ENCODE measurements at regions not wholly inside any gene's neighbourhood (a gene's known extent, or its start where the extent isn't known, plus 50 kb on each side); places are given as distances from the start of the nearest gene placed in this dataset.
"Not testable (repeated sequence)": the region's sequence is repeated elsewhere in the genome, so short reads cannot be mapped to it uniquely, and the experiment has no call there.

- not testable (repeated sequence) for DNase-seq (ENCODE audit: low spot score)
These were observed 145.8 kb downstream of the BCL2L11 start for GRCh38 chr2:111266556-111266955.

GRCh38 chr2:111267038-111267437 is 146.3 kb downstream of the BCL2L11 start:
- H3K27me3 Mint-ChIP-seq (ENCODE audit: low read depth); H3K27ac Mint-ChIP-seq (ENCODE audit: unreplicated experiment); H3K4me1 Mint-ChIP-seq (ENCODE audit: low read depth); H3K36me3 Mint-ChIP-seq (ENCODE audit: low read depth); H3K9me3 Mint-ChIP-seq (ENCODE audit: low read depth); H3K4me3 Mint-ChIP-seq (ENCODE audit: unreplicated experiment); DNase-seq (ENCODE audit: low spot score): not testable (repeated sequence)

More at GRCh38 chr2:111266556-111266955, 145.8 kb downstream of the BCL2L11 start:
- not testable (repeated sequence) for H3K27me3 Mint-ChIP-seq (ENCODE audit: low read depth); H3K27ac Mint-ChIP-seq (ENCODE audit: unreplicated experiment); H3K36me3 Mint-ChIP-seq (ENCODE audit: low read depth); H3K4me1 Mint-ChIP-seq (ENCODE audit: low read depth); H3K9me3 Mint-ChIP-seq (ENCODE audit: low read depth); H3K4me3 Mint-ChIP-seq (ENCODE audit: unreplicated experiment)

- H3K4me1 Mint-ChIP-seq (ENCODE audit: low read depth); H3K27me3 Mint-ChIP-seq (ENCODE audit: low read depth); H3K9me3 Mint-ChIP-seq (ENCODE audit: low read depth); DNase-seq (ENCODE audit: low spot score); H3K36me3 Mint-ChIP-seq (ENCODE audit: low read depth); H3K4me3 Mint-ChIP-seq (ENCODE audit: unreplicated experiment); H3K27ac Mint-ChIP-seq (ENCODE audit: unreplicated experiment): not testable (repeated sequence)
These were observed 149.1 kb downstream of the BCL2L11 start for GRCh38 chr2:111269761-111270323.

- not testable (repeated sequence) for H3K4me3 Mint-ChIP-seq (ENCODE audit: unreplicated experiment); H3K4me1 Mint-ChIP-seq (ENCODE audit: low read depth); H3K36me3 Mint-ChIP-seq (ENCODE audit: low read depth); DNase-seq (ENCODE audit: low spot score); H3K27me3 Mint-ChIP-seq (ENCODE audit: low read depth); H3K9me3 Mint-ChIP-seq (ENCODE audit: low read depth); H3K27ac Mint-ChIP-seq (ENCODE audit: unreplicated experiment)
These were observed 149.9 kb downstream of the BCL2L11 start for GRCh38 chr2:111270569-111270968.

GRCh38 chr2:111271647-111272304 is 151.1 kb downstream of the BCL2L11 start:
- not testable (repeated sequence) for DNase-seq (ENCODE audit: low spot score); H3K9me3 Mint-ChIP-seq (ENCODE audit: low read depth); H3K27ac Mint-ChIP-seq (ENCODE audit: unreplicated experiment); H3K36me3 Mint-ChIP-seq (ENCODE audit: low read depth); H3K27me3 Mint-ChIP-seq (ENCODE audit: low read depth); H3K4me1 Mint-ChIP-seq (ENCODE audit: low read depth); H3K4me3 Mint-ChIP-seq (ENCODE audit: unreplicated experiment)

- not testable (repeated sequence) for H3K4me3 Mint-ChIP-seq (ENCODE audit: unreplicated experiment); H3K27ac Mint-ChIP-seq (ENCODE audit: unreplicated experiment); H3K9me3 Mint-ChIP-seq (ENCODE audit: low read depth); DNase-seq (ENCODE audit: low spot score); H3K27me3 Mint-ChIP-seq (ENCODE audit: low read depth); H3K36me3 Mint-ChIP-seq (ENCODE audit: low read depth); H3K4me1 Mint-ChIP-seq (ENCODE audit: low read depth)
These were observed 152.3 kb downstream of the BCL2L11 start for GRCh38 chr2:111273007-111273406.

GRCh38 chr2:111275047-111275853 is 154.5 kb downstream of the BCL2L11 start:
- not testable (repeated sequence) for DNase-seq (ENCODE audit: low spot score); H3K4me1 Mint-ChIP-seq (ENCODE audit: low read depth); H3K27me3 Mint-ChIP-seq (ENCODE audit: low read depth); H3K36me3 Mint-ChIP-seq (ENCODE audit: low read depth); H3K9me3 Mint-ChIP-seq (ENCODE audit: low read depth); H3K27ac Mint-ChIP-seq (ENCODE audit: unreplicated experiment); H3K4me3 Mint-ChIP-seq (ENCODE audit: unreplicated experiment)

- not testable (repeated sequence) for H3K27me3 Mint-ChIP-seq (ENCODE audit: low read depth); H3K4me3 Mint-ChIP-seq (ENCODE audit: unreplicated experiment); DNase-seq (ENCODE audit: low spot score); H3K36me3 Mint-ChIP-seq (ENCODE audit: low read depth); H3K27ac Mint-ChIP-seq (ENCODE audit: unreplicated experiment); H3K4me1 Mint-ChIP-seq (ENCODE audit: low read depth); H3K9me3 Mint-ChIP-seq (ENCODE audit: low read depth)
These were observed 155.1 kb downstream of the BCL2L11 start for GRCh38 chr2:111275854-111276171.

- H3K36me3 Mint-ChIP-seq (ENCODE audit: low read depth); DNase-seq (ENCODE audit: low spot score); H3K4me1 Mint-ChIP-seq (ENCODE audit: low read depth); H3K4me3 Mint-ChIP-seq (ENCODE audit: unreplicated experiment); H3K9me3 Mint-ChIP-seq (ENCODE audit: low read depth); H3K27me3 Mint-ChIP-seq (ENCODE audit: low read depth); H3K27ac Mint-ChIP-seq (ENCODE audit: unreplicated experiment): not testable (repeated sequence)
These were observed 157.4 kb downstream of the BCL2L11 start for GRCh38 chr2:111278133-111278532.

GRCh38 chr2:111280709-111281286 is 160.1 kb downstream of the BCL2L11 start:
- H3K27me3 Mint-ChIP-seq (ENCODE audit: low read depth); H3K27ac Mint-ChIP-seq (ENCODE audit: unreplicated experiment); H3K9me3 Mint-ChIP-seq (ENCODE audit: low read depth); DNase-seq (ENCODE audit: low spot score); H3K4me3 Mint-ChIP-seq (ENCODE audit: unreplicated experiment); H3K36me3 Mint-ChIP-seq (ENCODE audit: low read depth); H3K4me1 Mint-ChIP-seq (ENCODE audit: low read depth): not testable (repeated sequence)

GRCh38 chr2:111282162-111282561 is 161.4 kb downstream of the BCL2L11 start:
- H3K4me1 Mint-ChIP-seq (ENCODE audit: low read depth); H3K27ac Mint-ChIP-seq (ENCODE audit: unreplicated experiment); H3K27me3 Mint-ChIP-seq (ENCODE audit: low read depth); H3K4me3 Mint-ChIP-seq (ENCODE audit: unreplicated experiment); H3K9me3 Mint-ChIP-seq (ENCODE audit: low read depth); DNase-seq (ENCODE audit: low spot score); H3K36me3 Mint-ChIP-seq (ENCODE audit: low read depth): not testable (repeated sequence)

- not testable (repeated sequence) for DNase-seq (ENCODE audit: low spot score); H3K4me3 Mint-ChIP-seq (ENCODE audit: unreplicated experiment); H3K27me3 Mint-ChIP-seq (ENCODE audit: low read depth); H3K27ac Mint-ChIP-seq (ENCODE audit: unreplicated experiment); H3K36me3 Mint-ChIP-seq (ENCODE audit: low read depth); H3K9me3 Mint-ChIP-seq (ENCODE audit: low read depth); H3K4me1 Mint-ChIP-seq (ENCODE audit: low read depth)
These were observed 167.2 kb downstream of the BCL2L11 start for GRCh38 chr2:111287646-111288568.

Data from chondrocyte (in vitro differentiated cells).